Ramos (cell line): ENCODE measurements at regions not wholly inside any gene's neighbourhood (a gene's known extent, or its start where the extent isn't known, plus 50 kb on each side); places are given as distances from the start of the nearest gene placed in this dataset.

Experiments used
- in situ Hi-C: fragments of 300-500 bp; cut with MboI; formaldehyde crosslinking; loops from one replicate; pipeline ENCODE4 v1.14.3; 2022; ENCODE audit warnings: low sequenced_read_pairs; ENCODE audit not compliant: unreplicated experiment

- in situ Hi-C loops, result loop anchor here (25.0 kb wide), 2 partner anchors 1275 to 1700 kb away; partner anchors contain the start of gene ISL1
Observed at GRCh38 chr5:52661903-52662595, 125.7 kb upstream of the ITGA1 start.

- in situ Hi-C loops, result loop anchor here (25.0 kb wide), 2 partner anchors 1278 to 1703 kb away; partner anchors contain the start of gene ISL1
Observed at GRCh38 chr5:52665559-52665958, 122.2 kb upstream of the ITGA1 start.

DNA sequence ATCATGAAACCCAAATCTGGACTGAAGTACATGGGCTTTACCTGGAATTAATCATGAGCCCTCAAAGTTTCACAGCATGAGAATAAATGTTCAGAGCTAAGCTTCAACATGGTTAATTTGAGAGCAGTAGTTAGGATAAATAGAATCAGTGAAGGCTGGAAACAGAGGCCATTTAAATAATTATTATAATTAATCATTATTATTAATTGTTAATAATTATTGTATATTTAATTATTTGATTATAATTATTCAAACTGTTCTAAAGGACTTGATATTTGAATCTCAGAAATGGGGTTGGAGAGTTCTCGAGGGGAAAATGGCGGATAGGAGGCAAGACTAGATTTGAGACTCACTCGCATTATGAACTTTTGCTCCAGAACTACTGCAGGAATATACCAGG lies 119.6 kb upstream of the ITGA1 start:
- in situ Hi-C loops, result loop anchor here (25.0 kb wide), 2 partner anchors 1281 to 1706 kb away; partner anchors contain the start of gene ISL1

DNA sequence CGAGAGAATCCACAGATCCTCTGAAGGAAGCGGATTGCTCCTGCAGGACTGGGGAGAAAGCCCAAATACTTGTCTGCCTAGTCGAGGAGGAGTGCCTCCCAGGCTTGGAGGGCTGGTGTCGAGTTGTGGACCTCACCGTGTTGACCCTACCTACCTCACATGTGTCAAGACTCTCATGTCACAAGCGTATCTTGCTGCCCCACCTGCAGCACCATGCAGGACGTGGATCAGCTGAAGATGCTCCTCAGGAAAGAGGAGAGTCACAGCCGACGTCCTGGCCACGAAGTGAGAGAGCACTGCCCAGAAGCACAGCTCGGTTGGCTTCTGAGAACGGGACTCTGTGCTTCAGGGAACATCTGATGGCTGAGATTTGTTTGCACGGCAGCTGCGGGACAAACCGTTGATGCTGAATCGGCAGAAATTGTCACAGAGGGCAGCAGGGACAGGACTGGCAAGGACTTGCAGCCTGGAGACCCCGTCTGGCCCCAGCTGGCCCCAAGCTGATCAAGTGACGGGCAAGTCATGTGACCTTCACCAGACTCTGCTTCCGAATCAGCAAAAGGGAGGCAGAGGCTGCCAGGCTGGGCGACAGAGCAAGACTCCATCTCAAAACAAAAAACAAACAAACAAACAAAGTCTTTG lies 119.1 kb upstream of the ITGA1 start:
- in situ Hi-C loops, result loop anchor here (25.0 kb wide), 2 partner anchors 1281 to 1706 kb away; partner anchors contain the start of gene ISL1

GRCh38 chr5:52672459-52672858 lies 115.3 kb upstream of the ITGA1 start:
- in situ Hi-C loops, result loop anchor here (25.0 kb wide), 2 partner anchors 1285 to 1710 kb away; partner anchors contain the start of gene ISL1

- in situ Hi-C loops, result loop anchor here (25.0 kb wide), 2 partner anchors 1286 to 1711 kb away; partner anchors contain the start of gene ISL1
Observed at GRCh38 chr5:52673495-52673894, 114.2 kb upstream of the ITGA1 start.

GRCh38 chr5:52674815-52675545 lies 112.7 kb upstream of the ITGA1 start:
- in situ Hi-C loops, result loop anchor here (25.0 kb wide), 2 partner anchors 1288 to 1713 kb away; partner anchors contain the start of gene ISL1

DNA sequence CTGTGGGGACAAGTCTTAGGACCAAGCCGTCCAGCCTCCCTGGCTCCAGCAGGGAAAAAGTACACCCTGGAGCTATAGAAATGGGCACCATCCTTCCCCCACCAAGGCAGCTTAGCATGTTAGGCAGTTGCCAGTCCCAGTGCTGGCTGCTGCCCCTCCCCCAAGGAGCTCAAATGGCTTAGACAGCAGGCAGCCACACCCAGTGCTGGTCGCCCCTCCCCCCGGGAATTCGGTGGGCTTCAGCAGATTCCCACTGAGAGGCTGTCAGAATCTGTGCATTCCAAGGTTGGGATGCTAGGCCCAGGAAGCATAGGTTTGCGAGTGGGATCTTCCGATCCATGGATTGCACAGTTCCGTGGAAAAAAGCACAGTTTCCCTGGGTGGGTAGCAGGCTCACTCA lies 105.2 kb upstream of the ITGA1 start:
- in situ Hi-C loops, result no loop called here

DNA sequence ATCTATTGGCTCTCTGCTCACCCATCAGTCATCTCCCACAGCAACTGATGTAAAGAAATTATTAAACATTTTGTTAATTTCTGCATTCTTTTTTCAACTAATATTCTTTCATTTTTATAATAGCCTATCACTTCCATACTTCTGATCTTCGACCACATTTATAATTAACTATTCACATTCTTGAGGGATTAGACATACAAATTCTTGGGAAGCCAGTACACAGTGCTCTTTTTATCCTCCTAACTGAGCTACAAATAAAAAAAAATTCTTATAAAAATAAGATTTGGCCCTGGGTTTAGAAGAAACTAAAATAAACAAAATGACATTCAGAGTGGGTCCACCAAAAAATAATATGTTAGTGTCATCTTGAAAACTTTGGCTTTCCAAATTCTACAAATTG lies 103.7 kb upstream of the ITGA1 start:
- in situ Hi-C loops, result no loop called here

- in situ Hi-C loops, result no loop called here
Observed at GRCh38 chr5:52685566-52685965, 102.2 kb upstream of the ITGA1 start.

DNA sequence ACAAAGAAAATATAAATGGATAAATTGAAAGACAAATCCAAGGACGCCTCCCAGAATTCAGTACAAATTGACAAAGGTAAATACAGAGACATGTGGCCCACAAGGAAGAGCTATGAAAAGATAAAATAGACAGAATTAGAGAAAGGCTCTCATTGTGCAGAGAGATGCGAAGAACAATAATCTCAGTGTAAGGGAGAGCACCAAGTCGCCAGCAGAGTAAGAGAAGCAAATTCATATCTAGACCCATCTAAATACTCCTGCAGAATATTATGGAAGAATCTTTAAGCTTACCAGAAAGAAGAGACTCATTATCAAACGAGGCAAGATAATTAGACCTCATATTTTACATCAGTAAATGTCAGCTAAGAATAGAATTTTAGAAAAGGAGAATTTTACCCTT lies 101.7 kb upstream of the ITGA1 start:
- in situ Hi-C loops, result no loop called here

DNA sequence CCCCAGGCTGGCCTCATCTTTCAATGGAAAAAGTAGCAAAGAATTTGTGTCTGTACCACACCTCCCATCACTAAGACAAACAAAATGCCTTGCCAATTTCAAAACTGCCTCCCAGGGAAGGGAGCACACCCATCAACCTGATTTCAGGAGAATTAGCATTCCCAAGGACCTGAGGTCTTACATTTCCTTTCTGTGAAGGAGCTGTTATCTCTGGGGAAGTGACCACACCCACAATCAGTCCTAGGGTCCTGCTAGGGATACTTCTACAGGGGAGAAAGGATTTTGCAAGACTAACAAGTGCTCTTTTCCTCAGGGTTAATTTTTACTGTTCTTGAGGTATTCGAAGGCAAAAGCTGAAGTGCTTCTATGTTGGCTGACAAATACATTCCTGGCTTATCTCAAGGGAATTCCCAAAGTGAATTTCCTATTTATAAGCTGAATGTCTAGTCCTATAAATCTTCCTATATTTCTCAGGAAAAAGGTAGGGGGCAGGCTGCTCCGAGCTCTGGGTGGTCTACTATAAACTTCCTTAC lies 97.4 kb upstream of the ITGA1 start:
- in situ Hi-C loops, result no loop called here

DNA sequence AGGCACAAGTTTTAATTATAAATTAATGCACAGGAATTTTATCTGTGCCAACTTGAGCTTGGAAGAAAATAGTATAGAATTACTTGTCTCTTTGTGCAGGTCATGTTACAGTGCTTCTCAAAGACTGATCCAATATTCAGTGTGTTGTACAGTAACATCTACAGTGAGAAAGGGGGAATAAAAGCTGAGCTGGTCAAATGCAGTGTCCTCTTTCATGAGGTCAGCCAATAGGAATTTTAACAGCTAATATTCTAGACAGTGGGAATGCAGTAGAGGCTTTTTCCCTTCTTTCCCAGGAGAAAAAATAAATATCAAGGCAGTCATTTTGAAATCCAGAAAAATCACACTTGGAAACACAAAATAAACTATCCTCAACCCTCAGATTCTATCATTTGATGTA lies 95.7 kb upstream of the ITGA1 start:
- in situ Hi-C loops, result no loop called here

GRCh38 chr5:52692606-52693005 lies 95.1 kb upstream of the ITGA1 start:
- in situ Hi-C loops, result no loop called here

DNA sequence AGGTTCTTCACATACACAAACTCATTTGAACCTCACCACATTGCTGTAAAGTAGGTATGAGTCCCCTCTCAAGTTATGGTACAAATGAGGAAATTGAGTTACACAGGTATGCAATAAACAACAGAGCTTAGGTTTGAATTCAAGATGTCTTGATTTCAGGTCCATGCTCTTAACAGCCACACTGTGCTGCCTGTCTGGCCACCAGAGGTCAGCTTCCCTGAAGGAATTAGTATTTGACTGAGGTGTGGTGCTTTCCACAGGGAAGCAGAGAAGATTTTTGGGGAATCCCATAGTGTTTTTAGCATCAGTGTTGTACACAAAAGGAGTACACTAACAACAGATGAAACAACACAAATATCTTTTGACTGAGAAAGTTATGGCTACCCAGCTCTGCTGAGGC lies 94.4 kb upstream of the ITGA1 start:
- in situ Hi-C loops, result no loop called here

DNA sequence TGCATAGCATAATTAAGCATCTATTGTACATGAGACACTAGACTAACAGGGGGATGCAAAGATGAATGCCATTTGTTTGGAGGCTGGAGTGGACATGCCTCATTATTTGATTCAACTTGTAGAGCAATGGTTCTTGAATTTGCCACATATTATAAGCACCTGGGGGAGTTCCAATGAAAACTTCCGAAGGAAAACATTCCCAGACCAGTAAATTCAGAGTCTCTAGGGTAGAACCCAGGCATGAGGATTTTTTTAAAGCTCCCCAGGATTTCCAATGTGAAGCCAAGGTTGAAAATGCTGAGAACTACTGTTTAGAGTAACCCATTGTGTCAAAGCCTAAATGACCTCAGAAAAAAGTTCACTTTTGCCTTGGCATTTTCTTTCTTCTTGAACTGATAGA lies 93.9 kb upstream of the ITGA1 start:
- in situ Hi-C loops, result no loop called here

GRCh38 chr5:52694648-52695047 lies 93.1 kb upstream of the ITGA1 start:
- in situ Hi-C loops, result no loop called here

GRCh38 chr5:52702877-52703276 lies 84.8 kb upstream of the ITGA1 start:
- in situ Hi-C loops, result no loop called here

DNA sequence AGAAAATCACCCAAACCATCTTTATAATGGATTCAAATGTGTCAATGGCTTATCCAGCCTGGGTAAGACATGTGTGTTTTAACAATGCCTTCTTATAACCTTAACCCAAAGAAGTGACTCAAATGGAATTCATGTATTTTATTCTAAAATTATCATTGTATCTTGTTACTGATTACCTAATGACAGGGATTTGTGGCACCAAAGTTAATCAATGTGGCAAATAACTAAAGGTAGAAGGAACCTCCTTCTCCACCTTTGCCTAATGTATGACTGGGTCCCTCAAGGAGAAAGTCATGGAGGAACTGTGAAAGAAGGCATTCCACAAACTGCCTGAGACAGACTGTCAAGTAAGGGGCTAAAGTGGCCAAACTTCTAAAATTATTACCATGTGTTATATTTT lies 84.4 kb upstream of the ITGA1 start:
- in situ Hi-C loops, result no loop called here

GRCh38 chr5:52705720-52706119 lies 82.0 kb upstream of the ITGA1 start:
- in situ Hi-C loops, result no loop called here

DNA sequence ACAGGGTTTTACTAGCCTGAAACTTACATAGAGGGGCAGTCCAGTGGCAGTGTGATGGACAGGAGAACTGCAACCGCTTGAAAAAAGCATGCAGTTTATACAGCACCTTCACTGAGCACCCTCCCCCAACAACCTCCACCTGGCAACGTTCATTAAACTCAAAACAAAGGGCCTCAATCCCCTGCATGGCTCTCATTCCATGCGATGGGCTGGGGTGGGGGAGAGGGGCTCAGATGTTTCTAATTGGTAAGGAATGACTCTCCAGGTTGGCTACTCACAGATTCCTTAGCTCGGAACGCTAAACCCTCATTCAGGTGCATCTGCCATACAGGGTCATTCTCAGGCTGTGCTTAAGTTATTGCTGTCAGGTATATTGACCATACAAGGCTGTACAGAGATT lies 80.9 kb upstream of the ITGA1 start:
- in situ Hi-C loops, result no loop called here
